ENCODE measurements at regions not wholly inside any gene's neighbourhood (a gene's known extent, or its start where the extent isn't known, plus 50 kb on each side); places are given as distances from the start of the nearest gene placed in this dataset.
"Not testable (repeated sequence)": the region's sequence is repeated elsewhere in the genome, so short reads cannot be mapped to it uniquely, and the experiment has no call there.

DNA sequence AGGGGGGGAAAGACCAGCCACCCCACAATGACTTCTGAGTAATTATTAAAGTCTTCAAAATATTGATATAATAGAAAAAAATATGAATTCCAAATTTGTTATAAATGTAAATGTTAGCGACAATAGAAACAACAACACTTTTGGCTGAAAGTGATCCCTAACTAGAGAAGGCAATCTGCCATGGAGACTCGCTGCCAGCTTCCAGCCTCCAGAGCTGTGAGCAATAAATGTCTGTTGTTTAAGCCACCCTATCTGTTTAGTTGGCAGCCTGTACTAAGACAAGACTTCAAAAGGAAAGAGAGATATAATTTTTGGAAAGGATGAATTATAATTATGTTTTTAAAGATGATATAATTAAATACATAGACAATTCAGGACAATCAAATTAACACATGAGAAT, 130.8 kb upstream of the HSFY2 start:
- DNase-seq, result no peak

DNA sequence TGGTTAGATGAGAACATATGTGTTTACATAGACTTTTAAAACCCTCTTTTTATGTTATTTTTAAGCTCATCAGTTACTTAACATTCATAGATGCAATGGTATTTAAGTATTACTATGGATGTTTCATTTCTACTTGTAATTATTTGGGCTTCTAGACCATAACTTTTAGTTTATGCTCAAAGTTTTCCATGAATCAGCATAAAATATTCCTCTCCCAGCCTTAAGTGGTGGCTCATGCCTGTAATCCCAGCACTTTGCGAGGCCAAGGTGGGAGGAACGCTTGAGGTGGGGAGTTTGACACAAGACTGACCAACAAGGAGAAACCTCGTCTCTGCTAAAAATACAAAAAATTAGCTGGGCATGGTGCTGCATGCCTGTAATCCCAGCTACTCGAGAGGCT, 118.5 kb upstream of the HSFY2 start:
- DNase-seq, result no peak

DNA sequence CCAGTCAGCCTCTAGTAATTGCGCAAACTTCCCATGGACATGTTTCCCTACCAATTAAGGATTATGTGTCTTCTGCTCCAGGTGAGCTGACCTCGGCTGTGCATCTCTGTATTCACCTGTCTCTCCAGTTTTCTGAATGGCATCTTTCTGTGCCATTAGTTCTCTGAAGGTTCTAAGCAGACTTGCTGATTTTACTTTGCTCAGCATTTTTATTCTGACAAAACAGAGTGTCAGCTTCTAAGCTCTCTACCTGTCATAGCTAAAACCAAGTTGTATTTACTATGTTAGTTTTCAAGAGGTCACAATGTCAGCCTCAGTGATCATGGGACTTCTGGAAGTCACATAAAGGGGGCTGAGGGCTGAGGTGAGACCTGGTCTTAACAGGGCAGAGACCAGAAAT, 116.0 kb upstream of the HSFY2 start:
- no peak for DNase-seq

DNA sequence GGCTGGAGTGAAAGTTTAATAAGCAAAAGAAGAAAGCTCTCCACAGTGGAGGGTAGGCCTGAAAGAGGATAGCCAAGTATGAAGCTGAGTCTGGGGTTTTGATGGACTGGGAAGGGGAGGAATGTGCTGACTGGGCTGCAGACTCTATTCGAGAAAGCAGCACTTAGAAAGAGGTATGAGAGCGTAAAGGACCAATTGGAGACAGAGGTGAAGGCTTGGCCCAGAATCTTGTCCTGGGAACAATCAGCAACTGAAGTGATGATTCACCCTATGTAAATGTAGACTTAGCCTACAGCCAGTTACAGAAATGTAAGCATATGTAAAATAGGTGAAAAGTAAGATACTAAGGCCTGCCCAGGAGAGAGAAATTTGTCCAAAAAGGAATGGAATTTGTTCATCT, 111.2 kb upstream of the HSFY2 start:
- no peak for DNase-seq

DNA sequence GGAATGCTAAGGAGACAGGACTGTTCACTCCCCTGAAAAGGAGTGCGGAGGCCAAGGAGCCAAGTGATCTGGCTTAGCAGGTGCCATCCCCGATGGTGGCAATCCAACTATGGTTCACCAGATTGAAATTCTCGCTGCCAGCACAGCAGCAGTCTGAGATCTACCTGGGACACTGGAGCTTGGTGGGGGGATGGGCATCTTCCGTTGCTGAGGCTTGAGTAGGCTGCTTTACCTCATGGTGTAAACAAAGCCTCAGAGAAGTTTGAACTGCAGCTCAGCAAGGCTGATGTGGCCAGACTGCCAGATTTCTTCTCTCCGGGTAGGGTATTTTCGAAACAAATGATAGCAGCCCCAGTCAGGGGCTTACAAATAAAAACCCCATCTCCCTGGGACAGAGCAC, 95.6 kb upstream of the HSFY2 start:
- DNase-seq, result not testable (repeated sequence)

DNA sequence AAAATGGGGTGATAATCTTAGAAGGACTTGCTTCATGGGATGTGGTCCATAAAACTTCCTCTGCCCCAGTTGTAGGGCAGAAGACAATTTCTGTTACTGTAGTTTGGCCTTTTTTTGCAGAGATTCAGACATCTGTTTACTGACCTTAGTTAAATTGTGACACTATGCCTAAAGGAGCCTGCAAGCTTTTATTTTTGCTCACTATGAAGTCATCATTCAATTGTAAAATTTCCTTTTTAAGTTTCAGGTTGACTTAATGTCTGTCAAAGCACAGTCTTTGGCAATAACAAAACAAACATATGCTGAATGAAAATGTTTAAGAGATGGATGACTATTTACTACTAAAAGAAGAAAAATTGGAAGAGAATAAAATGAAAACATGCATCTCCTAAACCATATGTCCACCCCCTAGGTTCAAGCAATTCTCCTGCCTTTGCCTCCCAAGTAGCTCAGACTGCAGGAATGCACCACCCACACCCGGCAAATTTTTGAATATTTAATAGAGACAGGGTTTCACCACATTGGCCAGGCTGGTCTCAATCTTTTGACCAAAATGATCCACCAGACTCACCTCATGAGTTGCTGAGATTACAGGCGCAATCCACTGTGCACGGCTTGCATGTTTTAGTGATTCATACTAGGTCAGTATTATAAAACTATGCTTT, 93.5 kb upstream of the HSFY2 start:
- DNase-seq, result not testable (repeated sequence)

DNA sequence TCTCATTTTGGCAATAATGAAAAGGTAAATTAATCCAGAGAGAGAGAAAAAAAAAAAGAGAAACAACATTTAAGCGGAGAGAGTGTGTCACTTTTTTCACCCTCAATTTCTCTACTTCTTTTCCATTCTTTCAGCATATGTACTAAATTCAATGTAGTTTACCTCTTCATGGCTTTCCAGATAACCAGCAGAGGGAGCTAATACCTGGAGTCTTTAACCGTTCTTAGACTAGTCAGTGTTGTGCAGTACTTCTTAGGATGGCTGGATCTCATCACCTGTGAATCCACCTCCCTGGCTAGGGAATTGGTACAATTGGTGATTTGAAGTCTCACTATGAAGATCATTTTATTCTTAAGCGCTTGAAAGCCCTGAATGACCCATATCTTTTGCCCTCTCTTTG, 87.3 kb upstream of the HSFY2 start:
- DNase-seq, result not testable (repeated sequence)

DNA sequence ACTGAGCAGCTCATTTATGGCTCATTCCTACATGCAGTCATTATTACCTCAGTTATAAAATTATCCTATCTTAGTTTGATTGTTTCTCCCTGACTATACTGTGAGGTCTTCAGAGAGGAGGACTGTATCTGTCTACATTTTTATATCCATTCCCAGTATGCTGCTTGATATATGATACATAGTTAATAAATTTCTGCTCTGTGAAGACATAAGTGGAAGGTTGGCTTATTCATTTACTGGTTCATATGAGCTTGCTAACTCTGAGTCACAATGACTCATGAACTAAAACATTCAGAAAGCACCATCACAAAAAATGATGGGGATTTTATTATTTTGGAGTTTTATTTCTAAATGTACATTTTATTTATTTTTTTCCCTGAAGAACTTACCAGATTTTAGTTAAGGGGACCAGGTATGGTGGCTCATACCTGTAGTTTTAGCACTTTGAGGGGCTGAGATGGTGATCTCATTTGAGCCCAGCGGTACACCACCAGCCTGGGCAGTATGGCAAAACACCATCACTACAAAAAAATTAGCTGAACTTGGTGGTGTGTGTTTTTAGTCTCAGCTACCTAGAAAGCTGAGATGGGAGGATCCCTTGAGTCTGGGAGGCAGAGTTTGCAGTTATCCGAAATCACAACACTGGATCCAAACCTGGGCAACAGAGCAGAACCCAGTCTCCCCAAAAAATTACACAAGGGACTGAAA, 85.1 kb upstream of the HSFY2 start:
- DNase-seq, result not testable (repeated sequence)

DNA sequence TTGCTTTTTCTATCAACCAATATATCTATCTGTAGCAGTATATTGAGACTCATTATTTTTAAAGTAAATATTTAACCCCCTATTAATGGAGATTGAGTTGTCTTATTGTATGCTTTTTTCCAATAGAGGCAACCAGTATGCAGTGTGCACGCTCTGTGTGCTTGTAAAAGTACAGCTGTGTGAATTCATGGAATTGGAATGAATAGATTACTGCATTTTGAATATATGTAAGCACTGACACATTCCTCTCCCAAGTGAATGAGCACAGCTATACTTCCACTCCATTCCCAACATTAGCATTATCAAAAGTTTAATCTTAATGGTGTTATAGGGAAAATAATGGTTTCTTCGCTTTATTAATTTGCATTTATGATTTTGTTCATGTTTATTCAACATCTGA, 81.6 kb upstream of the HSFY2 start:
- DNase-seq, result not testable (repeated sequence)

DNA sequence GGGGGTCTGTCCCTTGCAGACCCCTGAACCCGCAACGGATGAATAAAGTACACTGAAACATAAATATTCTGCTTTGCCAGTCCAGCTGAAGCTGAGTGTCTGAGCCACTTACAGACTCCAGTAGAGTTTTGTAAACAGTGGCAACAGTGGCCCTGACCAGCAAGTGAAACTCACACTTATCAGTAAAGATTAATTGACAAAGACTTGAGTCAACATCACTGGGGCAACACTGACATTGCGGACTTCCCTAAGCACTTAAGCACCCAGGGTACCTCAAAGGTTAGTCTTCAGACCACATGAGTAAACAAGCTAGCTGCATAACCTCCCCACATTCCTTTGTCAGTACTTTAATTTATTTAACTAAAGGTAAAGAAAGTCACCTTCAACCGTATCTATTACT, 79.8 kb upstream of the HSFY2 start:
- not testable (repeated sequence) for DNase-seq

DNA sequence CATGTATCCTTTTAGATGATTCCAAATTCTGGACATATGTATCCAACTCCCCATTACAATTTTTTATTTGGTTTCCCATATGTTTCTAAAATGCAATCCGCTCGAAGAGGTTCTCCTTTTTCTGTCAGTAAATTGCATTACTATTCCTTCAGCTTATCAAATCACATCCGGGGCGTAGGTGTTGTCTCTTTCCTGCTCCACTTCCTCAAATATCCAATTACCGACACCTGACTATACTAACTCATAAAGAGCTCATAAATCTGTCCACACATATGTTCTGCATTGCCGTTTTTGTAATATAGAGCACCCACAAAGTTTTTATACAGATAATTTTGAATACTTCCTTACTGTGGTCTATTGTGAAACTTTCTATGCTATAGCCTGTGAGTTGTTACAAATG, 63.1 kb upstream of the HSFY2 start:
- DNase-seq, result not testable (repeated sequence)
